Natural killer cell (primary cell): ENCODE measurements at regions not wholly inside any gene's neighbourhood (a gene's known extent, or its start where the extent isn't known, plus 50 kb on each side); places are given as distances from the start of the nearest gene placed in this dataset.

ENCODE experiments used
- ATAC-seq, 3 donors: fragments of 150-1000 bp in 2 of 3; fragments of 200-7000 bp in 1 of 3; cut with Tn5 transposase; 1 replicate in 1 of 3; 2 replicates in 2 of 3; pipeline ENCODE4 v1.10.0; 2021; ENCODE audit warnings: mild to moderate bottlenecking in 2 of 3, moderate library complexity in 2 of 3
- DNase-seq, 2 donors: peaks; one replicate each; pipeline versions ENCODE4 v3.0.0 to v3.0.0-alpha.2; 2013 to 2021; ENCODE audit warnings: mixed read lengths in 1 of 2
- H3K27ac ChIP-seq: one replicate; pipeline ENCODE4 v1.5.1; 2013; ENCODE audit warnings: mild to moderate bottlenecking, low read length
- H3K27me3 ChIP-seq: one replicate; pipeline ENCODE4 v1.6.1; 2013; ENCODE audit warnings: low read length; ENCODE audit not compliant: control insufficient read depth, insufficient read depth
- H3K36me3 ChIP-seq: one replicate; pipeline ENCODE4 v1.6.1; 2013; ENCODE audit warnings: low read length; ENCODE audit not compliant: control insufficient read depth, insufficient read depth
- H3K4me1 ChIP-seq: one replicate; pipeline ENCODE4 v1.6.1; 2013; ENCODE audit warnings: low read length; ENCODE audit not compliant: control insufficient read depth, insufficient read depth
- H3K4me3 ChIP-seq: one replicate; pipeline ENCODE4 v1.5.1; 2013; ENCODE audit warnings: low read length
- H3K9me3 ChIP-seq: one replicate; pipeline ENCODE4 v1.6.1; 2013; ENCODE audit warnings: low read length; ENCODE audit not compliant: control insufficient read depth, insufficient read depth
- H3K27ac Mint-ChIP-seq, 2 donors: one replicate each; pipeline ENCODE4 v1.8.0; 2022; ENCODE audit warnings: mild to moderate bottlenecking in 2 of 2, mixed read lengths in 2 of 2, moderate library complexity in 1 of 2
- H3K27me3 Mint-ChIP-seq, 2 donors: one replicate each; pipeline ENCODE4 v1.8.0; 2022; ENCODE audit warnings: low read depth in 2 of 2, mixed read lengths in 2 of 2
- H3K36me3 Mint-ChIP-seq: one replicate; pipeline ENCODE4 v1.8.0; 2022; ENCODE audit warnings: mixed read lengths
- H3K4me1 Mint-ChIP-seq, 2 donors: one replicate each; pipeline ENCODE4 v1.8.0; 2022; ENCODE audit warnings: mixed read lengths in 2 of 2
- H3K4me3 Mint-ChIP-seq: one replicate; pipeline ENCODE4 v1.8.0; 2022; ENCODE audit warnings: mild to moderate bottlenecking, moderate library complexity, mixed read lengths
- H3K9me3 Mint-ChIP-seq, 2 donors: one replicate each; pipeline ENCODE4 v1.8.0; 2022; ENCODE audit warnings: mixed read lengths in 2 of 2
- WGBS: methylation state at CpG from one replicate; pipeline ENCODE4 v1.1.7; 2013; ENCODE audit warnings: missing lambda C conversion rate; ENCODE audit not compliant: insufficient coverage; 5-methylcytosine and 5-hydroxymethylcytosine counted together
- intact Hi-C: fragments of 100-400 bp; cut with micrococcal nuclease; formaldehyde crosslinking; loops from one replicate; pipeline ENCODE4 v1.14.2; 2022
- TF ChIP-seq, protein P1 (sequence below): fragments of 200-600 bp; IDR thresholded peaks from one replicate; pipeline ENCODE4 v1.8.0; 2022; ENCODE audit warnings: antibody characterized with exemption

- no peak overlapping the region for H3K4me3 Mint-ChIP-seq
- DNase-seq, result no peak
- no peaks in the 10 kb centered on the region for H3K27me3 Mint-ChIP-seq
- H3K9me3 Mint-ChIP-seq, result peaks cover 0 to 5% of the 10 kb centered on the region in 2 donors
- intact Hi-C loops, result no loop called here
- H3K4me1 Mint-ChIP-seq, result no peaks in the 10 kb centered on the region
- TF ChIP-seq, protein P1, sequence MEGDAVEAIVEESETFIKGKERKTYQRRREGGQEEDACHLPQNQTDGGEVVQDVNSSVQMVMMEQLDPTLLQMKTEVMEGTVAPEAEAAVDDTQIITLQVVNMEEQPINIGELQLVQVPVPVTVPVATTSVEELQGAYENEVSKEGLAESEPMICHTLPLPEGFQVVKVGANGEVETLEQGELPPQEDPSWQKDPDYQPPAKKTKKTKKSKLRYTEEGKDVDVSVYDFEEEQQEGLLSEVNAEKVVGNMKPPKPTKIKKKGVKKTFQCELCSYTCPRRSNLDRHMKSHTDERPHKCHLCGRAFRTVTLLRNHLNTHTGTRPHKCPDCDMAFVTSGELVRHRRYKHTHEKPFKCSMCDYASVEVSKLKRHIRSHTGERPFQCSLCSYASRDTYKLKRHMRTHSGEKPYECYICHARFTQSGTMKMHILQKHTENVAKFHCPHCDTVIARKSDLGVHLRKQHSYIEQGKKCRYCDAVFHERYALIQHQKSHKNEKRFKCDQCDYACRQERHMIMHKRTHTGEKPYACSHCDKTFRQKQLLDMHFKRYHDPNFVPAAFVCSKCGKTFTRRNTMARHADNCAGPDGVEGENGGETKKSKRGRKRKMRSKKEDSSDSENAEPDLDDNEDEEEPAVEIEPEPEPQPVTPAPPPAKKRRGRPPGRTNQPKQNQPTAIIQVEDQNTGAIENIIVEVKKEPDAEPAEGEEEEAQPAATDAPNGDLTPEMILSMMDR, result no peak
- Histone ChIP-seq H3K9me3 (no peaks in the 10 kb centered on the region), H3K27me3 (no peaks in the 10 kb centered on the region), H3K4me3 (no peak overlapping the region), H3K27ac (no peak overlapping the region), H3K36me3 (no peaks in the 10 kb centered on the region), H3K4me1 (no peaks in the 10 kb centered on the region)
- WGBS, result 89% methylated on average over 2 of the region's 3 CpGs
- ATAC-seq, result no peak
- H3K36me3 Mint-ChIP-seq, result no peaks in the 10 kb centered on the region
- H3K27ac Mint-ChIP-seq, result no peak overlapping the region
Measured at GRCh38 chr3:181570472-181570871, 141.3 kb upstream of the SOX2 start.

- intact Hi-C loops, result no loop called here
- TF ChIP-seq, protein P1, result no peak
- H3K4me1 ChIP-seq, result no peaks in the 10 kb centered on the region
- Mint-ChIP-seq H3K27me3 (no peaks in the 10 kb centered on the region), H3K36me3 (no peaks in the 10 kb centered on the region), H3K27ac (no peak overlapping the region), H3K9me3 (peaks cover 0 to 5% of the 10 kb centered on the region in 2 donors), H3K4me3 (no peak overlapping the region), H3K4me1 (no peaks in the 10 kb centered on the region)
- no peak overlapping the region for H3K27ac ChIP-seq
- ATAC-seq, result no peak
- no peak overlapping the region for H3K4me3 ChIP-seq
- H3K27me3 ChIP-seq, result no peaks in the 10 kb centered on the region
- no peak for DNase-seq
- H3K36me3 ChIP-seq, result no peaks in the 10 kb centered on the region
- WGBS, result 81% methylated on average over 2 of the region's 3 CpGs
- H3K9me3 ChIP-seq, result no peaks in the 10 kb centered on the region
Measured at GRCh38 chr3:181569356-181569940, 142.3 kb upstream of the SOX2 start.

DNA sequence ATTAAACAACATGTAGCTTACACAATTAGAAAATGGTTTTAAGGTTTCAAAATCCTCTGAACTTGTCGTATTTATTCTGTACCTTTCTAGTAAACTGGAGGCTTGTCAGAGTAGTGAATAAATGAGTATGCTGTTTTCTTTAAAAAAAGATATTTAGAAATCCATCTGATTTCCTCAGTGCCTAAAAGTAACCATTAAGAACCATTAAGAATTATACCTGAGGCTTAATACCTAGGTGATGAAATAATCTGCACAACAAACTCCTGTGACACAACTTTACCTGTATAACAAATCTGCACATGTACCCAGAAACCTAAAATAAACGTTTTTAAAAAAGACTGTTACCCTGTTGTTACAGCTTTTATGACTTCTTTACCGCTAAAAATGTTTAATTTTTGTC is 143.0 kb upstream of the SOX2 start:
- TF ChIP-seq, protein P1, result no peak
- Mint-ChIP-seq H3K36me3 (no peaks in the 10 kb centered on the region), H3K27ac (no peak overlapping the region), H3K27me3 (no peaks in the 10 kb centered on the region), H3K4me3 (no peak overlapping the region), H3K4me1 (no peaks in the 10 kb centered on the region), H3K9me3 (peaks cover 0 to 2% of the 10 kb centered on the region in 2 donors)
- Histone ChIP-seq H3K9me3 (no peaks in the 10 kb centered on the region), H3K36me3 (no peaks in the 10 kb centered on the region), H3K27me3 (no peaks in the 10 kb centered on the region), H3K27ac (no peak overlapping the region), H3K4me1 (no peaks in the 10 kb centered on the region), H3K4me3 (no peak overlapping the region)
- no CpG with 5 or more reads among the region's 3 CpGs for WGBS
- DNase-seq, result no peak
- no peak for ATAC-seq
- intact Hi-C loops, result no loop called here

DNA sequence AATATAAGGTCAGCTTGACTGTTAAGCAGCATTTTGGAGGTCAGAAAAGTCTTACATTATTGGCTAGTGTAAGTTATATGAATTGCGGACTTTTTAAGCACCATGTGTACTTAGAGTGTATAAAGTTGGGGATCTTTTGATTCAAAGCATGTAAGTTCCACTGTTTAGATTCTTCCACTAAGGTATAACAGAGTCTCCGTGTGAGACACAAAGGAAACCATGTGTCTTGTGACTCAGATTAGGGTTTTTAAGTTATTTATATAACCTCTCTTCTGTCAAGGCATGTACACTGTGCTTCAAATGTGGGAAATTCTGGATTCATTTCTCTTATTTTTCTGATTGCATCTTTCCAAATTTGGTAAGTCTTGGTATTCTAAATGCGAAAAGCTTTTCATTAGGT is 143.5 kb upstream of the SOX2 start:
- H3K27ac Mint-ChIP-seq, result no peak overlapping the region
- Histone ChIP-seq H3K4me1 (no peaks in the 10 kb centered on the region), H3K36me3 (no peaks in the 10 kb centered on the region), H3K9me3 (no peaks in the 10 kb centered on the region), H3K27me3 (no peaks in the 10 kb centered on the region), H3K27ac (no peak overlapping the region), H3K4me3 (no peak overlapping the region)
- H3K36me3 Mint-ChIP-seq, result no peaks in the 10 kb centered on the region
- intact Hi-C loops, result no loop called here
- no peaks in the 10 kb centered on the region for H3K4me1 Mint-ChIP-seq
- DNase-seq (no peak), ATAC-seq (no peak)
- H3K9me3 Mint-ChIP-seq, result peaks cover 1 to 3% of the 10 kb centered on the region in 2 donors
- TF ChIP-seq, protein P1, result no peak
- no peak overlapping the region for H3K4me3 Mint-ChIP-seq
- 100% methylated on average over 1 of the region's 3 CpGs for WGBS
- H3K27me3 Mint-ChIP-seq, result no peaks in the 10 kb centered on the region
